ENCODE measurements at regions not wholly inside any gene's neighbourhood (a gene's known extent, or its start where the extent isn't known, plus 50 kb on each side); places are given as distances from the start of the nearest gene placed in this dataset.
A peak's percentile ranks its signal among the peaks of the same experiment; 100 is the strongest.

- no peak overlapping the region for H3K4me3 ChIP-seq
- no peaks in the 10 kb centered on the region for H3K27me3 ChIP-seq
- no peak overlapping the region for H3K27ac ChIP-seq
- no peak for TF ChIP-seq CTCF (IDR thresholded peaks at IDR 0.05)
- H3K36me3 ChIP-seq: no peaks in the 10 kb centered on the region
- DNase-seq: peak in 1 of 2 donors; percentile 21
- WGBS, 5 donors: 40 to 47% (median 42%) methylated on average over 4 of the region's 4 CpGs
- intact Hi-C loops (cut with DNase I; ENCODE audit: low total_unique reads): no loop called here
- no peaks in the 10 kb centered on the region for H3K9me3 ChIP-seq
- no peaks in the 10 kb centered on the region for H3K4me1 ChIP-seq
These were observed 279.0 kb downstream of the CALCRL start for GRCh38 chr2:187168720-187169713.

- WGBS, 5 donors: 88 to 95% (median 94%) methylated on average over 4 of the region's 4 CpGs
These were observed 280.6 kb downstream of the CALCRL start for GRCh38 chr2:187167491-187167890.

GRCh38 chr2:187165936-187166610 lies 282.0 kb downstream of the CALCRL start:
- no peaks in the 10 kb centered on the region for H3K9me3 ChIP-seq
- H3K27me3 ChIP-seq: no peaks in the 10 kb centered on the region
- intact Hi-C loops (cut with DNase I; ENCODE audit: low total_unique reads): no loop called here
- H3K4me3 ChIP-seq: no peak overlapping the region
- H3K36me3 ChIP-seq: no peaks in the 10 kb centered on the region
- H3K27ac ChIP-seq: no peak overlapping the region
- no peak for DNase-seq
- H3K4me1 ChIP-seq: no peaks in the 10 kb centered on the region
- 56 to 84% (median 73%) methylated on average over 1 of the region's 1 CpG for WGBS, 5 donors
- no peak for TF ChIP-seq EP300 (IDR thresholded peaks at IDR 0.05)
- TF ChIP-seq CTCF (IDR thresholded peaks at IDR 0.05): no peak

More at GRCh38 chr2:187167491-187167890, 280.6 kb downstream of the CALCRL start:
- Histone ChIP-seq H3K36me3 (no peaks in the 10 kb centered on the region), H3K27me3 (no peaks in the 10 kb centered on the region), H3K27ac (no peak overlapping the region), H3K4me1 (no peaks in the 10 kb centered on the region), H3K9me3 (no peaks in the 10 kb centered on the region), H3K4me3 (no peak overlapping the region)
- DNase-seq: no peak
- no peak for TF ChIP-seq EP300 (IDR thresholded peaks at IDR 0.05)
- no peak for TF ChIP-seq POLR2A (IDR thresholded peaks at IDR 0.05)
- no peak for TF ChIP-seq POLR2AphosphoS5 (IDR thresholded peaks at IDR 0.05)
- no peak for TF ChIP-seq CTCF (IDR thresholded peaks at IDR 0.05)
- intact Hi-C loops (cut with DNase I; ENCODE audit: low total_unique reads): no loop called here

- H3K9me3 ChIP-seq: peaks cover 7 to 28% (median 13%) of the 10 kb centered on the region in 4 donors
- intact Hi-C loops (cut with DNase I; ENCODE audit: low total_unique reads): no loop called here
- H3K27me3 ChIP-seq: no peaks in the 10 kb centered on the region
- H3K36me3 ChIP-seq: no peaks in the 10 kb centered on the region
- no peaks in the 10 kb centered on the region for H3K4me1 ChIP-seq
- TF ChIP-seq EP300 (IDR thresholded peaks at IDR 0.05): no peak
- 62 to 73% (median 65%) methylated on average over 3 of the region's 3 CpGs for WGBS, 5 donors
- no peak overlapping the region for H3K4me3 ChIP-seq
- no peak overlapping the region for H3K27ac ChIP-seq
- DNase-seq: no peak
These were observed 289.6 kb downstream of the CALCRL start for GRCh38 chr2:187158452-187158851.
